OCI-LY3 (cell line): ENCODE measurements at regions not wholly inside any gene's neighbourhood (a gene's known extent, or its start where the extent isn't known, plus 50 kb on each side); places are given as distances from the start of the nearest gene placed in this dataset.
"Not testable (repeated sequence)": the region's sequence is repeated elsewhere in the genome, so short reads cannot be mapped to it uniquely, and the experiment has no call there.

ENCODE experiments used
- EZH2phosphoT487 ChIP-seq: fragments of 200-600 bp; shearing (Covaris generic); IDR thresholded peaks from 2 replicates; pipeline ENCODE4 v1.6.1; 2018; ENCODE audit warnings: antibody characterized with exemption, mixed run types, low read depth
- TF ChIP-seq, protein P1 (sequence below): fragments of 200-600, 300-600 bp; sonication (generic); IDR thresholded peaks from 2 replicates; pipeline ENCODE4 v1.5.1; 2014; ENCODE audit warnings: antibody characterized with exemption, low read length, low read depth

GRCh38 chr2:161505466-161505865 lies 89.4 kb downstream of the TBR1 start:
- TF ChIP-seq, protein P1, sequence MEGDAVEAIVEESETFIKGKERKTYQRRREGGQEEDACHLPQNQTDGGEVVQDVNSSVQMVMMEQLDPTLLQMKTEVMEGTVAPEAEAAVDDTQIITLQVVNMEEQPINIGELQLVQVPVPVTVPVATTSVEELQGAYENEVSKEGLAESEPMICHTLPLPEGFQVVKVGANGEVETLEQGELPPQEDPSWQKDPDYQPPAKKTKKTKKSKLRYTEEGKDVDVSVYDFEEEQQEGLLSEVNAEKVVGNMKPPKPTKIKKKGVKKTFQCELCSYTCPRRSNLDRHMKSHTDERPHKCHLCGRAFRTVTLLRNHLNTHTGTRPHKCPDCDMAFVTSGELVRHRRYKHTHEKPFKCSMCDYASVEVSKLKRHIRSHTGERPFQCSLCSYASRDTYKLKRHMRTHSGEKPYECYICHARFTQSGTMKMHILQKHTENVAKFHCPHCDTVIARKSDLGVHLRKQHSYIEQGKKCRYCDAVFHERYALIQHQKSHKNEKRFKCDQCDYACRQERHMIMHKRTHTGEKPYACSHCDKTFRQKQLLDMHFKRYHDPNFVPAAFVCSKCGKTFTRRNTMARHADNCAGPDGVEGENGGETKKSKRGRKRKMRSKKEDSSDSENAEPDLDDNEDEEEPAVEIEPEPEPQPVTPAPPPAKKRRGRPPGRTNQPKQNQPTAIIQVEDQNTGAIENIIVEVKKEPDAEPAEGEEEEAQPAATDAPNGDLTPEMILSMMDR = not testable (repeated sequence)
- TF ChIP-seq EZH2phosphoT487 = not testable (repeated sequence)
